GM19240 (cell line): ENCODE measurements at regions not wholly inside any gene's neighbourhood (a gene's known extent, or its start where the extent isn't known, plus 50 kb on each side); places are given as distances from the start of the nearest gene placed in this dataset.
"Not testable (repeated sequence)": the region's sequence is repeated elsewhere in the genome, so short reads cannot be mapped to it uniquely, and the experiment has no call there.

Source experiments
- DNase-seq: peaks from one replicate; pipeline ENCODE4 v3.0.0; 2011; ENCODE audit warnings: low spot score; ENCODE audit not compliant: insufficient read length

DNA sequence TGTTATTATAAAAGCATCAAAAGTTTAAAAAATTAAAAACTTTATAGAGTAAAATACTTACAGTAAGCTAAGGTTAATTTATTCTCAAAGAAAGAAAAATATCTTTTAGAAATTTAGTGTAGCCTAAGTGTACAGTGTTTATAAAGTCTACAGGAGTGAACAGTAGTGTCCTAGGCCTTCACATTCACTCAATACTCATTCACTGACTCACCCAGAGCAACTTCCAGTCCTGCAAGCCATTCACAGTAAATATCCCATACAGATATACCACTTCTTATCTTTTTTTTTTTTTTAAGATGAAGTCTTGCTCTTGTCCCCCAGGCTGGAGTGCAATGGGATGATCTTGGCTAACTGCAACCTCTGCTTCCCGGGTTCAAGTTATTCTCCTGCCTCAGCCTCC is 73.1 kb upstream of the FST start:
- no peak for DNase-seq

DNA sequence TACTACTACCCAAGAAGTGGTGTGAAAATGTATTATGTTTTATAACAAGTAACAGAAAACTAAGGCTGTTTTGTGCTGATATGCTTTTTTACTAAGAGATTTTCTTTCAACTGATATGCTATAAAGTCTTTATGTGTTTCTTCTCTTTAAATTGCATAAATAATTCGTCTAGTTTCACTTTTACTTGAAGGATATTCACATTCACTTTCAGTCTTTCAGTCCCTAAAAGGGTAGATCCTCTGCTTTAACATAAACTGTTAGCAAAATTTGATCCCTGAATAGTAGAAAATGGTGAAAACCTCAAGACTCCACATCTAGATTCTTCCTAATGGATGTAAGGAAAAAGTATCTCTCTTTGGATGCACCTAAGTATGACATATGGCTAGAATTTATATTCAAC is 69.0 kb upstream of the FST start:
- DNase-seq = no peak

DNA sequence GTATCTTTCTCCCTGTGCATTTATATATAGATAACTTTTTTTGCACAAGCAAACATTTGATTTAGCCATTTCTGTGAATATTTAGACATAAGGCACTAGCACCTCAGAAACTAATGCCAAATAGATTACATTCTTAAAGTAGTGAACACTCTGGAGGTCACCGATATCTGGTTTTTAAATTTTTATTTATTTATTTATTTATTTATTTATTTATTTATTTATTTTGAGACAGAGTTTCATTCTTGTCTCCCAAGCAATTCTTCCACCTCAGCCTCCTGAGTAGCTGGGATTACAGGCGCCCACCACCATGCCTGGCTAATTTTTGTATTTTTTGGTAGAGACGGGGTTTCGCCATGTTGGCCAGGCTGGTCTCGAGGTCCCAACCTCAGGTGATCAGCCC is 67.9 kb upstream of the FST start:
- DNase-seq = not testable (repeated sequence)

DNA sequence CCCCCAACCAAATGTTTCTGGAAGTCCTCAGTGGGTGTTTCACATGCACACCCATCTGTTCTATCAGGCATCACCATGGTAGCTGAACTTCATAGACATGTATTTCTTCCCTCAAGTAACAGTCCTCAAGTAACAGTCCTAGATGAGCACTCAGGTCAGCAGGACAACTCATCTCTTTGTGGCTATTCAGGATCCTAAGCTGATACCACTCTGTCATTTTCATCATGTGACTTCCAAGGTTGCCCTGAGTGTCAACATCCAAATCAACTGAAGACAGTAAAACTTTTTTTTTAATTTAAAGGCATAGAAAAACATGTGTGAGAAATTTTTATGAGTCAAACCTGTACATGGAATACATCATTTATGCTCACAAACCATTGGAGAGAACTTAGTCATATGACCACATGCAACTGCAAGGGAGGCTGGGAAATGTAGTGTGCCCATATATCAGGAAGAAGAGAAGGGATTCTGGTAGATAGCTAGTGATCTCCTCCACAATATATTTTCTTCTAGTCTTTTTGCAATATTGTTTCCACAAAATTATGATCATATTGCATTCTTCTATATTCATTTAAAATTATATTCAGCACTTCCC is 64.2 kb upstream of the FST start:
- DNase-seq = no peak

DNA sequence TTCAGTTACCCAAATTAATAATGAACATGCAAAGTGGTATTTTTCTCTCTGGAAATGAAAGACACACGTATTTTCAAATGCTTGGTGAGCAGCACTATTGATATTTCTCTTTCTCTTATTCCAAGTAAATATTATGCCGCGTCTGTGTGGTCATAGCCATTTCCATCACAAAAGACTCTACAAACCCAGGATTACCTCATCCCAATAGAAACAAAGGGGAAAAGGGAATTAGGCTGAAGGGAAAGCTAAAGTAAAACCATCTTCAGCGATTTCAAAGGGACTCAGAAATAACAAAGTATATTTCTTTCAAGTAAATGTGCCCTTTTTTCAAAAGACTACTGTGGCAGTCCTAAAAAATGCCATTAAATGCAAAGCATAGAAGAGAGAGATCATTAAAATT is 62.0 kb upstream of the FST start:
- DNase-seq = no peak

DNA sequence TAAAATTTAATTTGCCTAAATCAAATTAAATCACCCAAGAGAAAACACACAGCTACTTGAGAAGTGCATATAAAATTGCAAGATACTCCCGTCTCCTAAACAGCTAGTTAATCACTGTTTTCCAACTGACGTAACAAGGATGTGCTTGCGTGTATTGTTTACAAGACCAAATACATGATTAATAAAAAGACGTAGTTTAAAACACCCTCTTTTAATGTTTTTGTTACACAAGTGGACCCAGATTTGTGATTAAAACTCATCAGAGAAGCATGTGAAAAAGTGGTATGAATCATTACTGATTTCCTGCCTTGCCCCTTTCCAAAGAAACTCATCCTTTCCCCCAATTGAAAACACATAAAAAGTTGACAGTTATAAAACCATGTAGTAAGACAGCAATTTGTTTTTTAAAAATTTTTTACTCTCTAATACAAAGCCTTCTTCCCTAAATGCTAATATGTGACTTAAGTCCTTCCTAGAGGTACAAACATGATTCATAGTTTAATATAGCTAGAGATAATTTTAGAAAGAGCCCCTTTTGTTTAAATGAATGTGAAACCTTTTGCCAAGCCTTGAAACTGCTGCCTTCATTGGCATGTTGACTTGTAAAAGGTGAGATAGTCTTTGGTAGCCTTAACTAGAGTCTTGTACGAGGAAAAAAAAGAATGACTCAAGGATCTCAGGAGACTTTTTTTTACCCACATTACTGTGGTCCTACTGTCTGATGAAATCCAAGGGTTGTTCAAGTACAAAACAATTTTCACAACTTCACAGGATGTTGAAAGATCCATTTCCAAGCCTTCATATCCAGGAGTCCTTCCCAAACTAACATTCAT is 61.4 kb upstream of the FST start:
- DNase-seq = no peak

DNA sequence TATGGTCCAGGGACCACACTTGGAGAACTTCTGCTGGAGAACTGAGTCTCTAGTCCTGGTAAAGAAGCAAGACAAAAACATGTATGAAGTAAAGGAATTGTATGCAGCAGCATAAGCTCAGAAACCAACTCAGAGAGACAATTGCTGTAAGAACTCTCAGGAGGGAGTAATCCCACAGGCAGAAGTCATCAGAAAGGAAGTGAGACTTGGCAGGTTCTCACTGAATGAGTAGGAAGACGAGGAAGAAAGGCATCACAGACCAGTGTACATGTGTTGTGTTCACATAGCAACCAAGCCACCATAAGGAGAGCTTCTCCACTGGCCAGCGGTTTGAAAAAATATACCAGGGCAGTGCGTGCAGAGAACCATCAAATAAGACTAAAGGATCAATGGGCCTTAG is 57.9 kb upstream of the FST start:
- no peak for DNase-seq

DNA sequence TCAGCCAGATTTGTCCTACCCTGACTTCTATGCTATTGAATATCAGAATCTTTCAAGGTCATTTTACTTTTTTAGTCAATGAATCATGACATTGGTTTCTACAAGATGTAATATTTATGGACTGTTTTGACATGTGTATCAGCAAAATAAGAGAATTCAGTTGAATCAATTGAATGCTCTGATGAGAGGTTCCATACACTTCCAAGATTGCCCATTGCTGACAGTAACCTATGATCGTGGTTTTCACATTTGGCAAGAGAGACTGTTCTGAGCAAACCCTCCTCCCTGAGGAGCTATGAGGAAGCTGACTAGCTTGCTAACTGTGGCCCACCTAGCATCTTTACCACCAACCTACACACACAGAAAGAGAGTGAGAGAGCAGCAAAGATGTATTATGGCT is 56.7 kb upstream of the FST start:
- DNase-seq = no peak

DNA sequence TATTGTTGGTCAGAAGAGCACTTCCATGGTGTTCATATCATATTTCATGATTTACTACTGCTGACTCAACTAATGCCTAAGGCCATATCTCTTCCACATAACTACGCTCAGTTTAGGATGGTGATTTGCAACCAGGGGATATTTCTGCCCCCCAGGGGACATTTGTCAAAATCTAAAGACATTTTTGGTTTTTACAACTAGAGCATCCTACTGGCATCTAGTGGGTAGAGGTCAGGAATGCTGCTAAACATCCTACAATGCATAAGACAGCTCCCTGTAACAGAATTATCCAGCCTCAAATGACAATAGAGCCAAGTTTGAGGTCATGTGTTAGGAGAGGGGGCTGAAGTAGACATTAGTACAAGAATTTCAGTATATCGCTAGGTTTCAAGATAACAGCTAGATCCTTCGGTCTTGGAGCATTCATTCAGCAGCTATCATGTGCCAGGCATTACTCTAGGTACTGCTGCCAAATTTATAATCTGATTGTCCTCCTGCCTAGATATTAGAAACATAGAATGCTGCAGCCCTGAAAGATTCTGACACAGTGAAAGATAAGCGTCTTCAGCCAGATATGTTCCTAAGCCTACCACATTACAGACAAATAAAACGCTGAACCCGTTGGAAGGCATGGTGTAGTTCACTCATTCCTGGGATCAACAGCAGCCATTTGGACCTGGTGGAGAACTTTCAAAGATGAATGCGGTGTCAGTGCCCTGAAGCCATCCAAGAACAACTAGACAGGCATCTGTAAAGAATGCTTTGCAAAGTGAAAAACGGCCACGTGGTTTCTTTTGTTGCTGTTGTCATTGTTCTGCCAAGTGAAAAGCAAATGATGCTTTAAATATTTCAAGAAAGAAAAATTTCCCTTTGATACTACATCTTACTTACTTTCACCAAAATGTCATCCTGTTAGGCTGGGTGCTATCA is 55.5 kb upstream of the FST start:
- DNase-seq = no peak

DNA sequence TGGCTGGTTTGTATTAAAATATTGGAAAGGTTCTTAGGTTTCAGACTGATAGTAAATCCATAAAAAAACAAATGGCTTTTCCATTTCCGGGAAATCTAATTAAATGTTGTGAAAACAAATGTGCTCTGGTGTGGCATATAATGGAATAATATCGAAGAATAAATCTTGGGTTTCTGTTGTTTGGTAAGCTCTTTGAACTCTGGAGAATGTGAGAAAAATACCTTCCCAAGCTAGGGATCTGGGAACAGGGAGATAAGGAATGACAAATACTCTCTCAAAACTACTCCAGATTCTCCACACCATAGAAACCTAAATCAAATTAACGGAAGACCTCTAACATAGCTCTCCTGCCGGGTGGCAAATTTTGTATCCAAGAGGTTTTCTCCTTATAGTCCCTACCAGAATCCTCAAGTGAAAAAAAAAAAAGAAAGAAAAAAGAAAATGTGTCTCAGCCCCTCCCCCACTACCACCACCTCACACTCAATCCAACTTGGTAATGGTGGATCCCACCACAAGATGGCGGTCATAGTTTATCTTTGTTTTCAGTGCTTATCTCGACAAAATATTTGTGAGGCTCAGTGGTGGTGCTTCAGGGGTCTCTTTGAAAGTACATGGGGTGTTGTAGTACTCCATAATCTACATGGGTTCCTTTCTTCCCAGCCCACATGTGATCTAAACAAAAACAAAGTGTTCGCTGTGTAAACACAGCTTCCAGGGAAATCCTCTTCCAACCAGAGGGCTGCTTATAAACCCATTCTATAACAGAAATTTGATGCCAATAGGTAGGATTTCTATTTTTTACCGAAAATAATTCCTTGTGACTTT is 54.5 kb upstream of the FST start:
- DNase-seq = peak; percentile 8

DNA sequence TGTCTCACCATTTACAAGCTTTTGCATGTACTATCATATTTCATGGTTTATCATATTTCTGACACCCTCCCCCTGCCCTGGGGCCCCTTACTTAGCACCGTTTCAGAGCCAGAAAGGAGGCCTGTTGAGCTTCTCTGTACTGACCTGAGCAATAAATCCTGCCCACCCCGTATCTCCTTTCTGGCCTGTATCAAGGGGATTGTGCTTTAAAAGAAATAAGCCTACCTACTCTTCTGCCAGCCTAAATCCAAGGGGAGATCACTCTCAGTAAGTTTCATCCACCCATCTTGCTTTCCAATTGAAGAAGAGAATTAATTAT is 54.0 kb upstream of the FST start:
- no peak for DNase-seq

DNA sequence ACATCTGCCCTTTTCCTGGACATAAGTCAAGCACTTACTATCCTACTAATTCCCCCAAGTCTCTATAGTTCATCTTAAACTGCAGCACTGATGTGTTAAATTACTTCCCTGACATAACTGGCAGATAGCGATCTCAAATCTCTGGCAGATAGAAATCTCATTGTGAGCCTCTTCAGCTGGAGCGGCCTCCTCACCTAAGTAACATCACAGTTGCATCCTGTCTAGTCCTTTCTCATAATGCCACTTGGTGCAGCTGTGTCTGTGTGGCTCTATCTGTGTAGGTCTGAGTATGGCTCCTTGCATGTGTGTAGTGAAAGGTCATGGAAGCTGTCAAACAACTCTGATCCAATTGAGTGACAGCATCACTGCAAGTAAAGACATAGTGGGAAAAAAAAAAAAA is 53.6 kb upstream of the FST start:
- no peak for DNase-seq

DNA sequence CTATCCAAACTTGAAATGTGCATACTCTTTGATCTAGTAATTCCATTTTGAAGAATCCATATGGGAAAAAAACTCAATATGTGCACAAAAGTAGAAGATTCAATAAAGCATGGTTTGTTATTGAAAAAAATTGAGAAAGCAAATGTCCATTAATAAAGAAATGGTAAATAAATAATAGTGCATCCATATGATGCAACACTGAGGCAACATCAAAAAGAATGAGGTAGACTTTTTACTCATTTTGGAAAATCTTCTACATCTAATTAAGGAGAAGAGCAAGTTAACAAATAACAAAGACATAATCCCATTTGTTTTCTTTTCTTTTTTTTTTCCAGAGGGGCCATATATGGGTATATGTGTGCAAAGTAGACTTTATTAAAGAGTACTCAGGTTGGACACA is 52.5 kb upstream of the FST start:
- no peak for DNase-seq

DNA sequence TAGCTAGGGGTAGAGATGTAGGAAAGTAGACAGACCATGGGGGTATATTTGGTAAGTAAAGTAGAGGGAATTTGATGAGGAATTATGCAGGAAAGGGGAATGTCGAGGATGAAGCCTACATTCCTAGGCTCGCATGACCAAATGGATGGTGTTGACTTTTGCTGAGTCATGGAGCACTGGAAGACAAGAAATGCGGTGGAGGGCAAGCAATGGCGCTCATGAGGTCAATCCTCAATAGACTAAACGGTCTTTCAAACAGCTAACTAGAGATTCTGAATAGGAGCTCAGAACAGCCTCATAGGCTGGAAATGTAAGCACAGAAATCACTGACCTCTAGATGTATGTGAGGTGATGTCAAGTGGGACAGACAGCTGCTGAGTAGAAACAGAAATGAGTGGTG is 50.7 kb upstream of the FST start:
- no peak for DNase-seq

DNA sequence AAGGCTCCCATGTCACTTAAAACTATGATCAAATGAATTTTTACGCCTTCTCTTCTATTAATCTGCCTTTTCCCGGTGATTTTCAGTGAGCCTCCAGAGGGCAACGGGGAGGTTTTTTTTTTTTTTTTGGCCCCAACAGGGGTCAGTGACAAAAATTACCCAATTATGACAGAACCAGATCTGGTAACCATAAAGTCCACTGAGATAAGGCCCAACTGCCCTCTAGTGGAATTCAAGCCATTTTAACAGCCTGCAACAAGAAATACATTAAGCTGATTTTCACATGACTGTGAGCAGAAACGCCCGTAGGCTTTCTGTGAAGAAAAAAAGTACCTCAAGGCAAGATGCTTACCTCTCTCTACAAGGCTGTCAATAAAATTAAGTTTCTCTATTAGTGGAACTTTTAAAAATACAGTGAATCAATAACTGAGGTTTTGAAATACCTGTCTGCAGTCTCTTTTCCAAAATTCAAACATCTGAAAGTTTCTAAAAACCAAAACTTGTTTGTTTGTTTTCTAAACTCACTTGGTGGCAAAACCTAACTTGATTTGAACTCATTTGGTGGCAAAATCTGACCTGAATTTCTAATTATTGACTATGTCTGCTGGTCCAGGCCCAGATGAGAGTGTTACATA is 49.7 kb upstream of the FST start:
- no peak for DNase-seq
